Lung microvascular endothelial cell (primary cell): ENCODE measurements at regions not wholly inside any gene's neighbourhood (a gene's known extent, or its start where the extent isn't known, plus 50 kb on each side); places are given as distances from the start of the nearest gene placed in this dataset.

ENCODE experiments used
- DNase-seq, 2 donors: peaks; one replicate each; pipeline versions ENCODE4 v3.0.0 to v3.0.0-alpha.2; 2010; ENCODE audit warnings: low read depth in 2 of 2

GRCh38 chr2:122935506-122935905 lies 1089.6 kb upstream of the CNTNAP5 start:
- no peak for DNase-seq

GRCh38 chr2:122939796-122940195 lies 1085.3 kb upstream of the CNTNAP5 start:
- DNase-seq: no peak

GRCh38 chr2:122949523-122949922 lies 1075.6 kb upstream of the CNTNAP5 start:
- DNase-seq: no peak

- DNase-seq: no peak
Observed at GRCh38 chr2:122955776-122956175, 1069.3 kb upstream of the CNTNAP5 start.

GRCh38 chr2:122960759-122961641 lies 1064.1 kb upstream of the CNTNAP5 start:
- DNase-seq: peak; percentile 20 to 26

GRCh38 chr2:122966461-122966860 lies 1058.6 kb upstream of the CNTNAP5 start:
- no peak for DNase-seq

GRCh38 chr2:122977580-122977979 lies 1047.5 kb upstream of the CNTNAP5 start:
- no peak for DNase-seq

GRCh38 chr2:122980671-122981070 lies 1044.4 kb upstream of the CNTNAP5 start:
- no peak for DNase-seq

- no peak for DNase-seq
Observed at GRCh38 chr2:122982936-122983335, 1042.2 kb upstream of the CNTNAP5 start.

- no peak for DNase-seq
Observed at GRCh38 chr2:122988395-122989221, 1036.5 kb upstream of the CNTNAP5 start.

- no peak for DNase-seq
Observed at GRCh38 chr2:122993592-122993991, 1031.5 kb upstream of the CNTNAP5 start.

GRCh38 chr2:122999258-122999657 lies 1025.8 kb upstream of the CNTNAP5 start:
- no peak for DNase-seq

GRCh38 chr2:122999821-123000220 lies 1025.3 kb upstream of the CNTNAP5 start:
- no peak for DNase-seq

- no peak for DNase-seq
Observed at GRCh38 chr2:123002660-123003248, 1022.3 kb upstream of the CNTNAP5 start.

- DNase-seq: no peak
Observed at GRCh38 chr2:123015186-123015585, 1009.9 kb upstream of the CNTNAP5 start.

GRCh38 chr2:123035541-123035940 lies 989.5 kb upstream of the CNTNAP5 start:
- no peak for DNase-seq

GRCh38 chr2:123036300-123036699 lies 988.8 kb upstream of the CNTNAP5 start:
- no peak for DNase-seq

- DNase-seq: no peak
Observed at GRCh38 chr2:123040506-123040905, 984.6 kb upstream of the CNTNAP5 start.

GRCh38 chr2:123043458-123043857 lies 981.6 kb upstream of the CNTNAP5 start:
- DNase-seq: no peak

- DNase-seq: no peak
Observed at GRCh38 chr2:123045713-123046112, 979.4 kb upstream of the CNTNAP5 start.

- no peak for DNase-seq
Observed at GRCh38 chr2:123047186-123047585, 977.9 kb upstream of the CNTNAP5 start.

- no peak for DNase-seq
Observed at GRCh38 chr2:123051136-123051535, 974.0 kb upstream of the CNTNAP5 start.
